ENCODE measurements at regions not wholly inside any gene's neighbourhood (a gene's known extent, or its start where the extent isn't known, plus 50 kb on each side); places are given as distances from the start of the nearest gene placed in this dataset.

DNA sequence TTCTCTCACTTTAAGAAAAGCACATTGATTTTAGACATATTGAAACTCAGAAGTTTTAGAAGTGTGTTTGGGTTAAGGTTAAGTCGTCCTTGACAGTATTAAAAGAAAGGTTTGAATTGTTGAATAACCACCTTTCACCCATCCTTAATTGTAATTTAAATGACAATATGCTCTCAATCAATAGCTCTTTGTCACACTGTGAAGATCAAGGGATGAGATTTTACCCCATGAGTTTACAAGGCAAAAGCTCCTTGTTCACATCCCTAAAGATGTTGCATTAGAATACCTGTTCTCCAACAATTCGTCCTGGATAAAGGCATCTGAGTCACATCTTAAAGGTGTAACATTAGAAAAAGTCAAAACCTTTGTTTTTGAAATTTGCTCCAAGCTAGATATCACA is 220.4 kb upstream of the MDFIC2 start:
- Histone ChIP-seq H3K27me3 (ENCODE audit: insufficient read depth, low read depth, low read length) (no peaks in the 10 kb centered on the region), H3K9ac (ENCODE audit: low read length) (no peak overlapping the region), H3K9me3 (ENCODE audit: low read length) (no peaks in the 10 kb centered on the region), H3K79me2 (replicated peaks; ENCODE audit: insufficient read depth, low read length) (no peaks in the 10 kb centered on the region), H3K27ac (ENCODE audit: low read length) (no peak overlapping the region), H3K4me2 (ENCODE audit: low read length) (no peak overlapping the region), H4K20me1 (ENCODE audit: insufficient read depth) (no peaks in the 10 kb centered on the region), H3K36me3 (ENCODE audit: insufficient read depth, low read length) (no peaks in the 10 kb centered on the region), H3F3A (ENCODE audit: insufficient read depth, low read length, poor library complexity, severe bottlenecking) (no peaks in the 10 kb centered on the region), H3K9me2 (ENCODE audit: insufficient read depth, low read length) (no peaks in the 10 kb centered on the region), H2AFZ (ENCODE audit: low read depth, low read length) (no peak overlapping the region), H3K4me3 (ENCODE audit: low read length) (no peak overlapping the region)
- TF ChIP-seq EZH2 (IDR thresholded peaks at IDR 0.05; ENCODE audit: borderline replicate concordance, insufficient read depth, low read length, poor library complexity, severe bottlenecking): no peak
- TF ChIP-seq MXI1 (conservative IDR thresholded peaks at IDR 0.05; ENCODE audit: poor library complexity, severe bottlenecking): no peak
- no peak for TF ChIP-seq SMC3 (conservative IDR thresholded peaks at IDR 0.05; ENCODE audit: poor library complexity)
- no peak for TF ChIP-seq EP300 (conservative IDR thresholded peaks at IDR 0.05; ENCODE audit: poor library complexity, severe bottlenecking)
- TF ChIP-seq RAD21 (conservative IDR thresholded peaks at IDR 0.05): no peak
- TF ChIP-seq TAF1 (IDR thresholded peaks at IDR 0.05; ENCODE audit: low read depth): no peak
- TF ChIP-seq, protein P1, sequence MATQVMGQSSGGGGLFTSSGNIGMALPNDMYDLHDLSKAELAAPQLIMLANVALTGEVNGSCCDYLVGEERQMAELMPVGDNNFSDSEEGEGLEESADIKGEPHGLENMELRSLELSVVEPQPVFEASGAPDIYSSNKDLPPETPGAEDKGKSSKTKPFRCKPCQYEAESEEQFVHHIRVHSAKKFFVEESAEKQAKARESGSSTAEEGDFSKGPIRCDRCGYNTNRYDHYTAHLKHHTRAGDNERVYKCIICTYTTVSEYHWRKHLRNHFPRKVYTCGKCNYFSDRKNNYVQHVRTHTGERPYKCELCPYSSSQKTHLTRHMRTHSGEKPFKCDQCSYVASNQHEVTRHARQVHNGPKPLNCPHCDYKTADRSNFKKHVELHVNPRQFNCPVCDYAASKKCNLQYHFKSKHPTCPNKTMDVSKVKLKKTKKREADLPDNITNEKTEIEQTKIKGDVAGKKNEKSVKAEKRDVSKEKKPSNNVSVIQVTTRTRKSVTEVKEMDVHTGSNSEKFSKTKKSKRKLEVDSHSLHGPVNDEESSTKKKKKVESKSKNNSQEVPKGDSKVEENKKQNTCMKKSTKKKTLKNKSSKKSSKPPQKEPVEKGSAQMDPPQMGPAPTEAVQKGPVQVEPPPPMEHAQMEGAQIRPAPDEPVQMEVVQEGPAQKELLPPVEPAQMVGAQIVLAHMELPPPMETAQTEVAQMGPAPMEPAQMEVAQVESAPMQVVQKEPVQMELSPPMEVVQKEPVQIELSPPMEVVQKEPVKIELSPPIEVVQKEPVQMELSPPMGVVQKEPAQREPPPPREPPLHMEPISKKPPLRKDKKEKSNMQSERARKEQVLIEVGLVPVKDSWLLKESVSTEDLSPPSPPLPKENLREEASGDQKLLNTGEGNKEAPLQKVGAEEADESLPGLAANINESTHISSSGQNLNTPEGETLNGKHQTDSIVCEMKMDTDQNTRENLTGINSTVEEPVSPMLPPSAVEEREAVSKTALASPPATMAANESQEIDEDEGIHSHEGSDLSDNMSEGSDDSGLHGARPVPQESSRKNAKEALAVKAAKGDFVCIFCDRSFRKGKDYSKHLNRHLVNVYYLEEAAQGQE (IDR thresholded peaks at IDR 0.05; ENCODE audit: borderline replicate concordance): no peak
- no peak for TF ChIP-seq POLR2AphosphoS5 (IDR thresholded peaks at IDR 0.05)
- TF ChIP-seq, protein P2, sequence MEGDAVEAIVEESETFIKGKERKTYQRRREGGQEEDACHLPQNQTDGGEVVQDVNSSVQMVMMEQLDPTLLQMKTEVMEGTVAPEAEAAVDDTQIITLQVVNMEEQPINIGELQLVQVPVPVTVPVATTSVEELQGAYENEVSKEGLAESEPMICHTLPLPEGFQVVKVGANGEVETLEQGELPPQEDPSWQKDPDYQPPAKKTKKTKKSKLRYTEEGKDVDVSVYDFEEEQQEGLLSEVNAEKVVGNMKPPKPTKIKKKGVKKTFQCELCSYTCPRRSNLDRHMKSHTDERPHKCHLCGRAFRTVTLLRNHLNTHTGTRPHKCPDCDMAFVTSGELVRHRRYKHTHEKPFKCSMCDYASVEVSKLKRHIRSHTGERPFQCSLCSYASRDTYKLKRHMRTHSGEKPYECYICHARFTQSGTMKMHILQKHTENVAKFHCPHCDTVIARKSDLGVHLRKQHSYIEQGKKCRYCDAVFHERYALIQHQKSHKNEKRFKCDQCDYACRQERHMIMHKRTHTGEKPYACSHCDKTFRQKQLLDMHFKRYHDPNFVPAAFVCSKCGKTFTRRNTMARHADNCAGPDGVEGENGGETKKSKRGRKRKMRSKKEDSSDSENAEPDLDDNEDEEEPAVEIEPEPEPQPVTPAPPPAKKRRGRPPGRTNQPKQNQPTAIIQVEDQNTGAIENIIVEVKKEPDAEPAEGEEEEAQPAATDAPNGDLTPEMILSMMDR (IDR thresholded peaks at IDR 0.05; ENCODE audit: poor library complexity, severe bottlenecking): no peak

DNA sequence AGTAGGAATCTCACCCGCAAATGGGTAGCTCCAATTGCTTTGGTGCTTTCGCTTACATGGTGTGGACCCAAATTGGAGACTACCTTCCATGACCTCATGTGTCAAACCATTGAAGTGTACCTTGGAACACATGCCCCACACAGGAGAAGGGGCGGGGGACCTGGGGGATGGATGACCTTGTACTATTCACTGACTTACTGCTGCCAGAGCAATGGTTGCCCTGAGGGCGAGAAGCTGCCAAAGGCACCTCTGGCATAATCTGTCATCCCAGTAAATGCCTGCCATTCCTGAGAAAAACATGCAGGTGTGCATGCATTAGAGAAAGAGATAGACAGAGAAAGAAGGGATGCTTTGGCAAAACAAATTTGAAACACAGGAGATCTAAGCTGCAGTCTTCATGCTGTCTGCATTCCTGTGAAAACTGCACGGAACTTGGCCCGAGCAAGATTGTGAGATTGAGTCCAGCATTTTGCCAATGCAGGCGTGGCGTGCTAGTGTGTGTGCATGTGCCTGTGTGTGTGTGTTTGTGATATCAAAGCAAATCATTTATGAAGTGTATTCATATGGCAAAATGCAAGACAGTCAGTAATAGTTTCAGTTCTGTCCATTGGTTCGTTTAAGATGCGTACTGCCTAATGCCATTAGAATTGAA is 219.5 kb upstream of the MDFIC2 start:
- Histone ChIP-seq H3K4me3 (ENCODE audit: low read length) (no peak overlapping the region), H3K36me3 (ENCODE audit: insufficient read depth, low read length) (no peaks in the 10 kb centered on the region), H3K9me2 (ENCODE audit: insufficient read depth, low read length) (no peaks in the 10 kb centered on the region), H3F3A (ENCODE audit: insufficient read depth, low read length, poor library complexity, severe bottlenecking) (no peaks in the 10 kb centered on the region), H2AFZ (ENCODE audit: low read depth, low read length) (no peak overlapping the region), H4K20me1 (ENCODE audit: insufficient read depth) (no peaks in the 10 kb centered on the region), H3K27me3 (ENCODE audit: insufficient read depth, low read depth, low read length) (no peaks in the 10 kb centered on the region), H3K9ac (ENCODE audit: low read length) (no peak overlapping the region), H3K79me2 (replicated peaks; ENCODE audit: insufficient read depth, low read length) (no peaks in the 10 kb centered on the region), H3K9me3 (ENCODE audit: low read length) (no peaks in the 10 kb centered on the region), H3K27ac (ENCODE audit: low read length) (no peak overlapping the region), H3K4me2 (ENCODE audit: low read length) (no peak overlapping the region)
- TF ChIP-seq MXI1 (conservative IDR thresholded peaks at IDR 0.05; ENCODE audit: poor library complexity, severe bottlenecking) (no peak), EZH2 (IDR thresholded peaks at IDR 0.05; ENCODE audit: borderline replicate concordance, insufficient read depth, low read length, poor library complexity, severe bottlenecking) (no peak), RAD21 (conservative IDR thresholded peaks at IDR 0.05) (no peak), EP300 (conservative IDR thresholded peaks at IDR 0.05; ENCODE audit: poor library complexity, severe bottlenecking) (no peak), TAF1 (IDR thresholded peaks at IDR 0.05; ENCODE audit: low read depth) (no peak), POLR2AphosphoS5 (IDR thresholded peaks at IDR 0.05) (no peak), SMC3 (conservative IDR thresholded peaks at IDR 0.05; ENCODE audit: poor library complexity) (no peak)
- TF ChIP-seq, protein P1 (IDR thresholded peaks at IDR 0.05; ENCODE audit: borderline replicate concordance): no peak
- TF ChIP-seq, protein P2 (IDR thresholded peaks at IDR 0.05; ENCODE audit: poor library complexity, severe bottlenecking): no peak

All from neural cell (in vitro differentiated cells).